Lower leg skin (tissue), 3 donors: ENCODE measurements at regions not wholly inside any gene's neighbourhood (a gene's known extent, or its start where the extent isn't known, plus 50 kb on each side); places are given as distances from the start of the nearest gene placed in this dataset.

Experiments used
- POLR2A ChIP-seq, 2 donors: fragments of 450-650 bp; IDR thresholded peaks; one replicate each; pipeline ENCODE4 v1.6.1; 2016 to 2017; ENCODE audit warnings: antibody characterized with exemption in 2 of 2, mild to moderate bottlenecking in 1 of 2, moderate library complexity in 1 of 2
- TF ChIP-seq, protein P1 (sequence below), 3 donors: fragments of 450-650 bp; IDR thresholded peaks; one replicate each; pipeline ENCODE4 v1.5.1; 2016; ENCODE audit warnings: antibody characterized with exemption in 3 of 3, mild to moderate bottlenecking in 3 of 3, moderate library complexity in 2 of 3

DNA sequence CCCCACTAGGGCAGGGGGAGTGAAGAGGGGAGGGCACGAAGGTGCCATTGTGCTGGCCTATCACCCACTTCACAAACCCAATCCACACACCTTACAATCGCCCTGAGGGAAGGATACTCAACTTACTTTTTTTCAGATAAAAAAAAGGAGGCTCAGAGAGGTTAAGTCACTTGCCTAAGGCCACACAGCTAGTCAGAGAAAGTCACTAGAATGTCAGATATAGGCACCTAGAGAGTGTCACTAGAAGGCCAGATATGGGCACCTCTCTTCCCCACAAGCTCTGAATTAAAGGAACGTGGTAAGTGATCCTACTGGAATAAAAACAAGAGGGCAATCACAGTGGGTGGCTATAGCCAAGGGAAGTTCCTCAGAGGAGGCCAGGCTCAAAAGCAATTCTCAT lies 204.5 kb upstream of the ASIC2 start:
- TF ChIP-seq, protein P1, sequence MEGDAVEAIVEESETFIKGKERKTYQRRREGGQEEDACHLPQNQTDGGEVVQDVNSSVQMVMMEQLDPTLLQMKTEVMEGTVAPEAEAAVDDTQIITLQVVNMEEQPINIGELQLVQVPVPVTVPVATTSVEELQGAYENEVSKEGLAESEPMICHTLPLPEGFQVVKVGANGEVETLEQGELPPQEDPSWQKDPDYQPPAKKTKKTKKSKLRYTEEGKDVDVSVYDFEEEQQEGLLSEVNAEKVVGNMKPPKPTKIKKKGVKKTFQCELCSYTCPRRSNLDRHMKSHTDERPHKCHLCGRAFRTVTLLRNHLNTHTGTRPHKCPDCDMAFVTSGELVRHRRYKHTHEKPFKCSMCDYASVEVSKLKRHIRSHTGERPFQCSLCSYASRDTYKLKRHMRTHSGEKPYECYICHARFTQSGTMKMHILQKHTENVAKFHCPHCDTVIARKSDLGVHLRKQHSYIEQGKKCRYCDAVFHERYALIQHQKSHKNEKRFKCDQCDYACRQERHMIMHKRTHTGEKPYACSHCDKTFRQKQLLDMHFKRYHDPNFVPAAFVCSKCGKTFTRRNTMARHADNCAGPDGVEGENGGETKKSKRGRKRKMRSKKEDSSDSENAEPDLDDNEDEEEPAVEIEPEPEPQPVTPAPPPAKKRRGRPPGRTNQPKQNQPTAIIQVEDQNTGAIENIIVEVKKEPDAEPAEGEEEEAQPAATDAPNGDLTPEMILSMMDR (IDR thresholded peaks at IDR 0.05): no peak
- no peak for TF ChIP-seq POLR2A (IDR thresholded peaks at IDR 0.05)
